ENCODE measurements at regions not wholly inside any gene's neighbourhood (a gene's known extent, or its start where the extent isn't known, plus 50 kb on each side); places are given as distances from the start of the nearest gene placed in this dataset.

DNA sequence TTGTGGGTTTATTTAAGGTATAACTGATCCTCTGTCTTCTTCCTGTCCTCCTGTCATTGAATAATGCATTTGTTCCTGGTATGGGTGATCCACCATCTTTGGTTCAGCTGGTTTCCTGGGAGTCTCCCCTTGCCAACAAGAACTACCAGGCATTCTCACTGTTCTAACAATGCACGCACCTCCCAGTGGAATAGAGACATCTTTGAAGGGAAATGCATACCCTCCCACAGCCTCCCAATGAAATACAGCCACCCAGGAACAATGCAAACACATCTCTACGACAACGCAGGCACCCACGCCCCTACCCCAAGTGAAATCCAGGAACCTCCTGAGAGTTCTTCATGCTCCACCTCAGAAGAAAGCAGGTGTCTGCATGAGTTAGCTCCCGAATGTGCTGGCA lies 318.0 kb downstream of the SOX11 start:
- TF ChIP-seq YY1 (IDR thresholded peaks at IDR 0.05; ENCODE audit: insufficient read depth, insufficient read length) (no peak), ZNF274 (IDR thresholded peaks at IDR 0.05; ENCODE audit: low read depth, low read length) (no peak)

Data from NT2/D1 (cell line).